GM19455 (cell line): ENCODE measurements at regions not wholly inside any gene's neighbourhood (a gene's known extent, or its start where the extent isn't known, plus 50 kb on each side); places are given as distances from the start of the nearest gene placed in this dataset.
"Not testable (repeated sequence)": the region's sequence is repeated elsewhere in the genome, so short reads cannot be mapped to it uniquely, and the experiment has no call there.

Experiments
- ATAC-seq: cut with Tn5 transposase; IDR thresholded peaks from one replicate; pipeline ENCODE4 v1.9.1; 2021; ENCODE audit not compliant: unreplicated experiment

DNA sequence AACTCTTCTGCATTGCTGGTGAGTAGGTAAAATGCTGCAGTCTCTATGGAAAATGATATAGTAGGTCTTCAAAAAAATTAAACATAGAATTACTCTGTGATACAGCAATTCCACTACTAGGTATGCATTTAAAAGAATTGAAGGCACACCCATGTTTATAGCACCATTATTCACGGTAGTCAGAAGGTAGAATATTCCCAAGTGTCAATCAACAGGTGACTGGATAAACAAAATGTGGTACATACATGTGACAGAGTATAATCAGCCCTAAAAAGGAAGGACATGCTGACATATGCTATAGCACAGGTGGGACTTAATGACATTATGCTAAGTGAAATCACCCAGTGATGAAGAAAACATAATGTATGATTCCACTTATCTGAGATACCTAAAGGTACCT lies 123.3 kb downstream of the CCER1 start:
- no peak for ATAC-seq

DNA sequence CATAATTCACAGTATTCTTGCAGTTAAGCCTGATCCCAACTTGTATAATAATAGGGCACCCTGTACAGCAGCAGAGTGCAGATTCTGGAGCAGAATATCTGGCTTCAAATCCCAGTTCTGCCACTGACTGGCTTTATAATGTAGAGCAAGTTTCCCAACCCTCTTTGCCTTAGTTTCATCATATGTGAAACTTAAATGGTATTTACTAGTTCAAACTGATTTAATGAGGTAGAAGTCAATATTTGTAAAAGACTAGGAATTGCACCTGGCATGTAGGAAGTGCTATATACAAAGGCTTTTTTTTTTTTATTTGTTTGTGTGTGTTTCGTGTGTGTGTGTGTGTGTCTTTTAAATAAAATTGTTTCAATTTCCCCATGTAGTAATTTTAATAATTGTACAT lies 125.9 kb downstream of the CCER1 start:
- no peak for ATAC-seq

DNA sequence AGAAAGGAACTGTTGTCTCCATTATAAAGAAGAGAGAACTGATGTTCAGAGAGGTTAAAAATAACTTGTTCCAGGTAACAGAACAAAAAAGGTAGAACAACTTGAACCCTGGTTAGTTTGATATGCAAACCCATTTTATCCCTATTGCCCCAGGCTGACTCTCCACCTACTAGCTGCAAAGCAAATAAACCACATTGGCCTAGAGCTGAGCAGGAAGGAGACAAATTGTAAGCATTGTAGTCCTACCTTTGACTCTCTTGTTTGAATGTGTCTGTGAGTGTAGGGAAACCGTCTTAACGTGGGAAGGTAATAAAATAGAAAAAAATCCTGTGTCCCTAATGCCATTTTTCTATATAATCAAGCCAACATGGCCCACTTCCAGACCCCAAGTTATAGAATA lies 126.4 kb downstream of the CCER1 start:
- no peak for ATAC-seq

DNA sequence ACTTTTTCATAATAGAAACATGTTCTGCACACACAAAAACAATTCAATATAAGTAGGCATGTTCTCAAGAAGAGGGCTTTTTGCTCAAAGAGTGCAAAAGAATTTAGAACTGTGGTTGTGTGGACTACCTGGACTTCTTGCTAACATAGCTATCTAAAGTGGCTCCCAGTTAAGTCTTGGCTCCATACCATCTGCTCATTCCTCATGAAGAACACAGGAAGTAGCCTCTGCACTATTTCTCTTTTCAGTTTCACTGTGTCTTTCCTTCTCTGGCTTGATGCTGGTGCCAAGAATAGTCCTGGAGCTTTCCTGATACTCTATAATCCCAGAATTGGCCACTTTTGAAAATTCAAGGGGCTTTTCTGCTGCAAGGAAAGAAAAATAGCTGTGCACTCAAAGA lies 127.4 kb downstream of the CCER1 start:
- no peak for ATAC-seq

DNA sequence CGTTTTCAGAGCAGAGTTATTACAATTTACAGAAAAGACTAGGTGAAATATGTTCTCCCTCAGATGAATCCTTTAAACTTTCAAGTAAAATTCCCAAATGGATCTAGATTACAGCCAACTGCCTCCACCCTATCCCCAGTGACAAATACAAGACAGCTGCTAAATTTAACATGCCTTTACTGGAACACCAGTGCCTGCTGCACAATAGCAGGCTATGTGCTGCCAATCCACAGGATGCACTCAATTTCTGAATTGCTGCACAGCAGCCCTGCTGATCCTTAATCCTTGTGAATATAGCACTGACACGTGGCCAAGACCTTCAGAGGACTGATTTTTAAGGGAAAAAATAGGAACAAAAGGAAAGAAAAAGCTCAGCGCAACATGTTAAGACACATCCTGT lies 128.9 kb downstream of the CCER1 start:
- ATAC-seq = no peak

DNA sequence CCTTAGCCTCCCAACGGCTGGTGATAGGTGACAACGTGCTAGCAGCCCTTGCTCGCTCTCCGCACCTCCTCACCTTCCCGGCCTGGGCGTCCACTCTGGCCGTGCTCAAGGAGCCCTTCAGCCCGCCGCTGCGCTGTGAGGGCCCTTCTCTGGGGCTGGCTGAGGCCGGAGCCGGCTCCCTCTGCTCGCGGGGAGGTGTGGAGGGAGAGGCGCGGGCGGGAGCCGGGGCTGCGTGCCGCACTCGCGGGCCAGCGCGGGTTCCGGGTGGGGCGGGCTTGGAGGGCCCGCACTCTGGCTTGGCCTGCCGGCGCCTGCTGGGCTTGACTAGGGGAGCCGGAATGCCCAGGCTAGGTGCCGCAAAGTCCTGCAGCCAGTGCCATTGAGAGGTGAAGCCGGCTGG lies 131.1 kb downstream of the CCER1 start:
- no peak for ATAC-seq

DNA sequence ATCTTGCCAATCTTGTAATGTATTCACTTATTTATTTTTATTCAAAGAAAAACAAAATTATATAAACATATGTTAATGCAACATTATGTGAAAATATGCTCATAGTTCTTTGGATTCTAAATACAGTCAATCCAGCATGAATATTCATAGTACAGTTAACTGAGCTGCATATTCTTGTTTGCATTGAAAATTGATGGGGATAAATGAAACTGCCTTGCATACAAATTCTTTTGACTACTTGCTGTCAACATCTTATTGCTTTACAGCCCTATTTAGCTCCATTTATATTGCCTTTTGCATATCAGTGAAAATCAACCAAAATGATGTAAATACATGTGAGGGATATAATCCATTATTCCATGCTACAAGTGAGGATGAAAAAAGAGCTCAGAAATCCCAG lies 135.3 kb downstream of the CCER1 start:
- no peak for ATAC-seq

DNA sequence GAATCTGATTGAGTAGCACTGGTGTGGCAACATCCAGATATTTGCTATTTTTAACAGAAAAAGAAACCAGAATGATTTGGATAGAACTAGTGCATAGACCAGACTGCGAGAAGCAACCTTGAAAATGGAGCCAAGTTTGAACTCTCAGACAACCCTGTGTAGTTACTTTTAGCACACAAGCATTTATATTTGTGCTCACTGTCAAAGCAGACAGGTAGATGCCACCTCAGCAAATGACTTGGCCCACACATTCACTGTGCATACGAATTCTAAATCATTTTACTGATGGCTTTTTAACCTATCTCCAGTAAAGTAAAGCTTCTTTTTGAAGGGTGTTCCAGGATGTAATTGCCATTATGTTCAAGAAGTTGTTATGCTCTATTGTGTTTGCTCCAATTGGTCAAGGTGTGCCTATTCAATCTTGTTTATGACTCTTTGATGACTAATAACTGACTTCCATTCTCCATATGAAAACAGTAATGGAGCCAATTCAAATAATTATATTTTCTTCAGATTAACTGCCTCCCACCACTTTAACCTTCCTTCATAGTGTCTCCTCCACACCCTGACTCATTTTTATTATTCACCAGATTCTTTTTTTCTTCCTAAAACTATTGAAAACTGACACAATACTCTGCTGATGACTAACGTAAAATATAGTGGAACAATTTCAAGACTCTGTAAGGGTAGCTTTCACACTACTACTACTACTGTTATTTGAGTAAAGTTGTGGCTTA lies 138.5 kb downstream of the CCER1 start:
- ATAC-seq = no peak

DNA sequence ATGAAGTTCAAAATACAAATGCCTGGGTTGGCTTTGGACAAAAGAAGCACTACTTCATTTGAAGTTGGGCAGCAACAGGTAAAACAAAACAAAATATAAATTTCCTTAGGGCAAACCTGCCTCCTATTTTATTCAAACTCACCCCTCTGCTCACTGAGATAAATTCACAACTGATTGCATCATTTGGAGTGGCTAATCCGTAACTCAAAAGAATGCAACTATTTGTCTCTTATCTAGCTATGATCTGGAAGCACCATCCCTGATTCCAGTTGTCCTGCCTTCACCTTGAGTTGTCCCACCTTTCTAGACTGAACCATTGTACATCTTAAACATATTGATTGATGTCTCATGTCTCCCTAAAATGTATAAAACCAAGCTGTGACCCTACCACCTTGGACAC lies 145.0 kb downstream of the CCER1 start:
- ATAC-seq = no peak

DNA sequence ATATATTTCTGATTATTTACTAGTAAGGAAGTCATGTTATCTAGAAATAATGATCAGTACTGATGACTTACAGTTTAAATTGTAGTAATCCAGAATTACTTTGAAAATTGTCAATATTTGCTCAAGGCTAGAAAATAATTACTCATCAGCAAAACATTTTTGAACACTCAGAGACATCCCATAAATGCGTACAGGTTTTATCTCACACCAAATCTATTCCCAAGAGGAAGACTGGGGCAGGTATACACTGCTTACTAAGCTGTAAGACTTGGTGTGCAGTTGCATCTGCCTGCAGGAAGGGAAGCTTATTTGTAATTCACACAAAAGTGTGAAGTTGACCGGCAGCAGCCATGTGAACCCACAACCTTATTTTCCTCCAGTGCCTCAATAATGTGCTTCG lies 146.4 kb downstream of the CCER1 start:
- ATAC-seq = no peak

DNA sequence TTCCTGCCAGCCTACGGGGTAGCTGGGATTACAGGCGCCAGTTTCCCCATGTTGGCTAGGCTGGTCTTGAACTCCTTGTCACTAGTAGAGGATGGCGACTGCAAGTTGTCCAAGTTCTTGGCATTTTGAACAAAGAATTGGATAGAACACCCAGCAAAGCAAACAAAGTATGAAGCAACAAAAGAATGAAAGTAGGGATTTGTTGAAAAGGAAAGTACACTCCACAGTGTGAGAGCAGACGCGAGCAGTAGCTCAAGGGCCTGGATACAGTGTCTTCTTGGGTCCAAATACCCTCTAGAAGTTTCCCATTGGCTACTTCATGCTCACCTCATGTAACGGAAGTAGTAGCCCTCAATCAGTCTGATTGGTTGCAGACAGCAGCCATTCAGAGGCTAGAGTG lies 152.2 kb downstream of the CCER1 start:
- ATAC-seq = no peak

DNA sequence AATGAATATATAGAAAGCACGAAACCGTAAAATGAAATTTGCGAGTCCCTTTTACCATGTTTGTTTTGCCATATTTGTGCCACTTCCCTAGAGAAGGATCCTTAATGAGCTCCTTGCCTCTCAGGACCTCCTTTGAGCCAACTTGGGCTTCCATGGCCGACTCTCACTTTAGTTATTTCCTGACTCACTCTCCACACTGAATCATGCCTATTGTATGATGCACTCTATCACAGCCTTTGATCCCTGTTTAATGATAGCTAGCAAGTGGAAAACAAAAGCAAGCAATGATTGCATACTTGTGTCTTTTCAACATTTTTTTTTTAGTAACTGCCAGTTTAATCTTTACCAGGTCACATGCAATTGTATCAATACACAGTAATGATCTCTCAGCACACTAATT lies 153.2 kb downstream of the CCER1 start:
- ATAC-seq = no peak

DNA sequence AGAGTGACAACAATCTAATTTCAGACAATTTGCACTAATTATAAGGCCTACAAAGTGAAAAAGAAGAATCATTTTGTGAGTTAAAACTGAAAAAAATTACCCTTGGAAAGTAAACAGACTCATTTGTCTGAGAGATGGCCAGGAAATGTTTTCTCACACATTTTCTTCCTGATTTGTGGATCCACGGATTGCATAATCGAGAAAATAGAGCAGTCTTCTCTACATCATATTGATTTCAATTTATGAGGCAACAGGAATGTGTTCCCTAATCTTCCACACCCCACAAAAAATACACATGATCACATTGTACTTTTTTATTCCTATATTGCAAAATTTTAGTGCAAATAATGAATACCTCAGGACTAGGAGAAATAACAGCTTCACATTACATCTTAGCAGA lies 160.8 kb downstream of the CCER1 start:
- ATAC-seq = no peak

DNA sequence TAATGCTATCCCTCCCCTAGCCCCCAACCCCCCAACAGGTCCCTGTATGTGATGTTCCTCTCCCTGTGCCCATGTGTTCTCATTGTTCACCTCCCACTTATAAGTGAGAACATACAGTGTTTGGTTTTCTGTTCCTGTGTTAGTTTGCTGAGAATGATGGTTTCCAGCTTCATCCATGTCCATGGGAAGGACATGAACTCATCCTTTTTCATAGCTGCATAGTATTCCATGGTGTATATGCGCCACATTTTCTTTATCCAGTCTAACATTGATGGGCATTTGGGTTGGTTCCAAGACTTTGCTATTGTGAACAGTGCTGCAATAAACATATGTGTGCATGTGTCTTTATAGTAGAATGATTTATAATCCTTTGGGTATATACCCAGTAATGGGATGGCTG lies 162.3 kb downstream of the CCER1 start:
- not testable (repeated sequence) for ATAC-seq

DNA sequence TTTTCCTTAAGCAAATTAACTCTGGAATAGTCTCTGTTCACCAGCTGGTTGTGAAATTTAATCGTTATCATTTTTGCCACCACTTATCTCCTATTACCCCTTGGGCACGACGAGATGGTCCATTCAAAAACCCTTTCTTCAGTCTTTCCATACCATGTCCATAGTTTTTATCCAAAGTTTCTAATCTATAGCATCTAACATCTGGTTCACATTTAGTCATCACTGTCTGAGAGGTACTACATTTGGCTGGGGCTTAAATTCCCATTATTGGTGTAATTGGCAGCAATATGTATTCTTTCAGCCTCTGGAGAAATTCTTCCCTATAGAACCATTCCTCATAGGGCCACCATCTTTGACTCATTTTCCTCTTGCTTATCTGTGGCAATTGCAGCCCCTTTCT lies 163.5 kb downstream of the CCER1 start:
- ATAC-seq = no peak

DNA sequence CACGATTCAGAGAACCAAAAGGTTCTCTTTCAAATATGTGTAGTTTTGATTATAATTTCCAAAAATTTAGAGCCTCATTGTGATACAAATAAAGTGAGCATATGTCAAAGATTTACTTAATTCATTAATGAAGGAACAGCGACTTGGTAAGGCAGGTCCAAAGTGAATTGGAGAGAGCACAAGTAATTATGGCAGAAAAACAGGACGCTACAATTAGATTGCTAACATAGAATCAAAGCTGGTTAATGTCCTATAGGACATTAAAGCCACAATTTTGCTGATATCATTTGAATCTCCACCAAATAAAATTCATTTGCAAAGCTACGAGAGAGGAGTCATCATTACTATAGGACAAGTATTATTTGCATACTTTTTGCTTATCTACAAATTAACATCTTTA lies 164.2 kb downstream of the CCER1 start:
- ATAC-seq = no peak

DNA sequence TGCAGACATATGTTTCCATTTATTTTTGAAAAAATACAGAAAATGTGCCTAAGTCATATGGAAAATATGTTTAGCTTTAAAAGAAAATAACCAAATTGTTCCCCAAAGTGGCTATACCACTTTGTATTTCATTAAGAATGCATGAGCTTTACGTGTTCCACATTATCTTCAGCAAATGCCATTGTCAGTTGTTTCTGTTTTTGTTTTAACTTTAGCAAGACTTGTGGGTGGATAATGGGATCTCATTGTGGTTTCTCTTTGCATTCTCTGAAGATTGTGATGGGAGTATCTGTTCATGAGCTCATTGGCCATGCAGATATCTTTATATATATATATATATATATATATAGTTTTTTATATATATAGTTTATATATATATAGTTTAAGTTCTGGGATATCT lies 181.5 kb downstream of the CCER1 start:
- no peak for ATAC-seq

DNA sequence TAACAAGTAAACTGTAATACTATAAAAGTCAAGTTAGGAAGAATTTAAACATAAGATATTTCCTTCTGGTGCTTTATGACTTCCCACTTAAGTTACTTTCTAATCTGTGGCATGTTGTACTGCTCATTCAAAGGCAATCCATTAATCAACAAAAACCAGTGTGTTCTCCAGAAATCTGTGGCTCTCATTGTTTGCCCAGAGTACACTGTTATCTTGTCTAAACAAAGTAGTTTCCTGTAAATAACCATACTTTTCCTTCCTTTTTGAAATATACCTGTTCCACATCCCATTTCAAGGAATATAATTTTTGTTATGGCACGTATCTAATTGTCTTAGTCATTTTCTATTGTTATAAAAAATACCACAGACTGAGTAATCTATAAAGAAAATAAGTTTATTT lies 184.1 kb downstream of the CCER1 start:
- no peak for ATAC-seq

DNA sequence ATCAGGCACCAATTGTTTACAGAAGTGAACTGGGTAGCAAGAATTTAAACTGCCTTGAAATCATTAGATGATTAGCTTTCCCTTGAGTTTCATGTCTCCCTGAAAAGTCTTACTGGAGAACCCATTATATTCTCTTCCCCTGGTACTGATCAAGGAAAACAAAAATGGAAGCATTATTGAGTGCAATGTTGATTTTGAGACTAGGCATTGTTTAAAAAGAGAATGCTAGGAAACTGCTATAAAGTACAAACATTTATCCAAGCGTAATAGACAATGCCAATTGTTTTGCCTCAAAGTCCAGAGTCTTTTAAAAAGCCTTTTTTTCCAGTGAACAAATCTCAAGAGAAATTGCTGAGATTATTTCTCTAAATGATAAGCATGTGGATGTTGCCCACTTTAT lies 197.0 kb downstream of the CCER1 start:
- ATAC-seq = no peak

DNA sequence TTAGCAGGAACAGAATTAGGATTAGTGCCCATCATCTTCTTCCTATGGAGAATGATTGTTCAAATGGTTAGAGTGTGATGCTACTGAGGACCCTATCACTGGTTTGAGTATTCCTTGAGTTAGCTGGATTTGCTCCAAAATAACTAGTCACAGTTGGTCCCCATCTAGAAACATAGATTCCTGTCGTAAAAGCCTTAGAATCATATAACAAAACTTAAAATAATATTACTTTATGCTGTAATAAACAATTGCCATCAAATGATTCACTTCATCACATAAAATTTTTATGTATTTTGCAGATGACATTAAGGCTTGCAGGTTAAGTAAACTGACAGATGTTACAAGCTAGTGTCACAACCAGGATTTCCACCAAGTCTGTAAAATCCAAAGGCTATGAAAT lies 209.8 kb downstream of the CCER1 start:
- ATAC-seq = no peak

DNA sequence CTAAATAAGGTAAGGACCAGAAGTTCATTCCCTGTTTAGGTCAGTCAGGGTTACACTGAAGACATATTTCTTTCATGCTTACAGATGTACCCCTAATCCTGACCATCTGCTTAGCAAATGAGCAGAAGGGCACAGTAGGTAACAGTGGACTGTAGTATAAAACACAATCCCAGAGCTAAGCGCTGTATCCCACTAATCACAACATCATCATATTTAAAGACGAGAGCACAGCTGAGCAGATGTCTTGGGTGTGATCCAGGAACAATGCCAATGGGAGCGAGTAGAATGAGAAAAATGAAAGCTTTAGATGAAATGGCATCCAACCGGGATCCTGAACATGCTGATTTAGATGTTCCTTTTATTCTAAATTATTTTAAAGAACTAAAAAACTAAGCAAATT lies 213.4 kb downstream of the CCER1 start:
- ATAC-seq = no peak

DNA sequence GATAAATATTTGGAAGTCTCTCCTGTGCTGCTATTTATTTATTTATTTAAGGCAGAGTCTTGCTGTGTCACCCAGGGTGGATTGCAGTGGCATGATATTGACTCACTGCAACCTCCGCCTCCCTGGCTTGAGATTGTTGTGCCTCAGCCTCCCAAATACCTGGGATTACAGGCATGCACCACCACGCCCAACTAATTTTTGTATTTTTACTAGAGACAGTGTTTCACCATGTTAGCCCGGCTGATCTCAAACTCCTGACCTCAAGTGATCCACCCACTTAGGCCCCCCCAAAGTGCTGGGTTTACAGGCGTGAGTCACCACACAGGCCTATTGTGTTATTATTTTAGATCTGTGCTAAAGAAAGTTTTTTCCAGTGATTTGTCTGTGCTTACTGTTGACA lies 225.2 kb downstream of the CCER1 start:
- no peak for ATAC-seq

DNA sequence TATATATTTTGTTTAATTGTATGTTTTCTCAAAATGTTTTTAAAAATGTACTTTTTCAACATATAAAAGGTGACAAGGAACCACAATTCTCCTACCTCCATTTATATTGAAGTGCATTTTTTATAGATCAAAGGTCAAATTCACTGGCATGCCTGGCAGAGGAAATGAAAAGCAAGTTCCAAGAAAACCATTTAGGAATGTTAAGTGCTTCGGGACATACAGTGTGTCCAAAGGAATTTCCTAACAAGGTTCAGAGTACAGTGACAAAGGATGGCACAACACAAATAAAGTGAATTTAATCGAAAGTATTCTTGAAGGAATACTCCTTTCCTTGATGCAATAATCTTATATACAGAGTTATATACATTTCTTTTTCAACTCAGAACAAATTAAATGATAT lies 242.3 kb downstream of the CCER1 start:
- no peak for ATAC-seq

DNA sequence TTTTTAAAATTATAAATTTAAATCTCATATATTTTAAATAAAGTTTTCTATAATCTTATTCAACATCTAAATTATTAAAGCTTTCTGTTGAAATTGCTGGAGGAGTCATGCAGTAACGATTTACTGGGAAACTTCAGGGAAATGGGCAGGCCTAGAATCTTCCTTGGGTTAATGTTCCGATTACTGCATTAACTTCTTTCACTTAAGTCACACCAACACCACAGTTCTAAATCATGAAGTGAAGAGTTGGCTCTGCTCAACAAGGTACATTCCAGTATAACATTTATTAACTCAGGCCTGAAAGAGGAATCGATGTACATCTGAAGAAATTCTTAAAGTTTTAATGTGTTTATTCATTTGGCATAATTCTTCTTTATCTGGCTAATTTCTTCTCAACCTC lies 244.3 kb downstream of the CCER1 start:
- ATAC-seq = no peak
